Glutamatergic neuron (in vitro differentiated cells): ENCODE measurements at regions not wholly inside any gene's neighbourhood (a gene's known extent, or its start where the extent isn't known, plus 50 kb on each side); places are given as distances from the start of the nearest gene placed in this dataset.
"Not testable (repeated sequence)": the region's sequence is repeated elsewhere in the genome, so short reads cannot be mapped to it uniquely, and the experiment has no call there.

Source experiments
- DNase-seq: peaks from one replicate; pipeline ENCODE4 v3.0.0; 2022
- H3K27ac Mint-ChIP-seq: one replicate; pipeline ENCODE4 v1.8.0; 2020; ENCODE audit warnings: mild to moderate bottlenecking, mixed read lengths, inconsistent platforms; ENCODE audit not compliant: unreplicated experiment
- H3K27me3 Mint-ChIP-seq: one replicate; pipeline ENCODE4 v1.8.0; 2020; ENCODE audit warnings: mild to moderate bottlenecking, moderate library complexity, mixed read lengths, inconsistent platforms; ENCODE audit not compliant: unreplicated experiment
- H3K36me3 Mint-ChIP-seq: one replicate; pipeline ENCODE4 v1.8.0; 2020; ENCODE audit warnings: mild to moderate bottlenecking, mixed read lengths, inconsistent platforms; ENCODE audit not compliant: unreplicated experiment
- H3K4me1 Mint-ChIP-seq: one replicate; pipeline ENCODE4 v1.8.0; 2020; ENCODE audit warnings: mild to moderate bottlenecking, low read depth, mixed read lengths, inconsistent platforms; ENCODE audit not compliant: unreplicated experiment
- H3K4me3 Mint-ChIP-seq: one replicate; pipeline ENCODE4 v1.8.0; 2020; ENCODE audit warnings: mild to moderate bottlenecking, mixed read lengths, inconsistent platforms; ENCODE audit not compliant: unreplicated experiment
- H3K9me3 Mint-ChIP-seq: one replicate; pipeline ENCODE4 v1.8.0; 2020; ENCODE audit warnings: mild to moderate bottlenecking, moderate library complexity, mixed read lengths, inconsistent platforms; ENCODE audit not compliant: unreplicated experiment
- TF ChIP-seq, protein P1 (sequence below): fragments of 200-600 bp; sonication (generic); IDR thresholded peaks from one replicate; pipeline ENCODE4 v1.5.0; 2021; ENCODE audit not compliant: partially characterized antibody, unreplicated experiment

DNA sequence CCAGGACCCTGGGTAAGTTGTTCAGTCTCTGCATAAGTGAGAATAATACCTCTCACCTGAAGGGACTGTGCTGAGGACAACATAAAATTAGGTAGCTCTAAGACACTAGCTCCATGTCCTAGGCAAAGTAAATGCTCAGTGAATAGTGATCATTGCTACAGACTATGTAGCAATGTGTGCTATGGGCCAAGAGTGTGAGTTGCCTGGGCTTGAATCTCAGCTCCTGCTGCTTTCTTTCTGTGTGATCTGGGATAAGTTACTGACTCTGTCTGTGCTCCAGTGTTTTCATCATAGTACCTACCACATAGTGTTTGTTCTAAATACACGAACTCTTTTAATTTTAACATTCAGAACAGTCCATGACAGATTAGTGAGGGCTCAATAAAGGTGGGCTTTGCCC is 81.1 kb upstream of the MFGE8 start:
- no peaks in the 10 kb centered on the region for H3K4me1 Mint-ChIP-seq
- peaks cover 2% of the 10 kb centered on the region for H3K27me3 Mint-ChIP-seq

DNA sequence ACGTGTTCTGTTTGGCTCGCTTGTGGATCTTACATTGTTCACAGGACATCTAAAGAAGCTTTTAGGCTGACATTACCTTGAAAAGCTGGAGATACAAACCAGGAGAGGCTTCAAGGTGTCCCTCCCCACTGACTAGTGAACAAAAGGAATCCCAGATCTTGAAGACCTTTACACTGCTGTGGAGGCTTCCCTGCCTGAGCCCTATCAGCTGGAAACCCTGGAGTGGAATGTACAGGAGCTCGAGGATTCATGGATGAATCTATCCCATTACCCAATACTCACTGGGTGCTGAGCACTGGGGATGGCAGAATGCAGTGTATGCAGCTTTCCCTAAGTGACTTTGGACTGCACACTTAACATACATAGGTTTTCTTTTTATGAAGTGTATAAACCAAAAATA is 82.3 kb upstream of the MFGE8 start:
- Mint-ChIP-seq H3K4me1 (no peaks in the 10 kb centered on the region), H3K36me3 (no peaks in the 10 kb centered on the region), H3K9me3 (no peaks in the 10 kb centered on the region), H3K27ac (no peak overlapping the region), H3K4me3 (no peak overlapping the region), H3K27me3 (peaks cover 2% of the 10 kb centered on the region)
- DNase-seq = no peak
- TF ChIP-seq, protein P1, sequence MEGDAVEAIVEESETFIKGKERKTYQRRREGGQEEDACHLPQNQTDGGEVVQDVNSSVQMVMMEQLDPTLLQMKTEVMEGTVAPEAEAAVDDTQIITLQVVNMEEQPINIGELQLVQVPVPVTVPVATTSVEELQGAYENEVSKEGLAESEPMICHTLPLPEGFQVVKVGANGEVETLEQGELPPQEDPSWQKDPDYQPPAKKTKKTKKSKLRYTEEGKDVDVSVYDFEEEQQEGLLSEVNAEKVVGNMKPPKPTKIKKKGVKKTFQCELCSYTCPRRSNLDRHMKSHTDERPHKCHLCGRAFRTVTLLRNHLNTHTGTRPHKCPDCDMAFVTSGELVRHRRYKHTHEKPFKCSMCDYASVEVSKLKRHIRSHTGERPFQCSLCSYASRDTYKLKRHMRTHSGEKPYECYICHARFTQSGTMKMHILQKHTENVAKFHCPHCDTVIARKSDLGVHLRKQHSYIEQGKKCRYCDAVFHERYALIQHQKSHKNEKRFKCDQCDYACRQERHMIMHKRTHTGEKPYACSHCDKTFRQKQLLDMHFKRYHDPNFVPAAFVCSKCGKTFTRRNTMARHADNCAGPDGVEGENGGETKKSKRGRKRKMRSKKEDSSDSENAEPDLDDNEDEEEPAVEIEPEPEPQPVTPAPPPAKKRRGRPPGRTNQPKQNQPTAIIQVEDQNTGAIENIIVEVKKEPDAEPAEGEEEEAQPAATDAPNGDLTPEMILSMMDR = no peak

More for the DNA sequence above, 81.1 kb upstream of the MFGE8 start:
- H3K9me3 Mint-ChIP-seq = no peaks in the 10 kb centered on the region
- H3K27ac Mint-ChIP-seq = no peak overlapping the region
- H3K36me3 Mint-ChIP-seq = no peaks in the 10 kb centered on the region
- no peak overlapping the region for H3K4me3 Mint-ChIP-seq
- TF ChIP-seq, protein P1 = no peak
- DNase-seq = no peak

DNA sequence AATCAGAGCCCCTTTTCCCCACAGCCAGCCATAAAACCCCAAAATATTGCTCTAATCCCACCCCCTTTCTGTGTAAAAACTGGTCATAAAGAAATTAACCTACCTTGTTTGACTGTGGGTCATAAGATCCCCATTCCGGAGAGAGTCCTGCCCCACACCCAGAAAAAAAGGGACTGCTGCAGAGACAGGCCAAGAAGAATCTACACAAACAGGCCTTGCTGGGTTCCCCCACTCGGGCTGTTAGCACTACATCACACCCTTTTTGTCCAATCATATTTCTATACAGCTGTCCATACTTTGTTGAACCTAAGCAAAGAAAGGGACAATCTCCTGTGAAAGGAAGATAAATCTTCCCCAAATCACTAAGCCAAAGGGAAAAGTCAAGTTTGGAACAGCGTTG is 84.4 kb upstream of the MFGE8 start:
- Mint-ChIP-seq H3K27ac (no peak overlapping the region), H3K9me3 (no peaks in the 10 kb centered on the region), H3K27me3 (peaks cover 2% of the 10 kb centered on the region), H3K4me1 (no peaks in the 10 kb centered on the region), H3K36me3 (no peaks in the 10 kb centered on the region), H3K4me3 (no peak overlapping the region)
- DNase-seq = no peak
- TF ChIP-seq, protein P1 = no peak

DNA sequence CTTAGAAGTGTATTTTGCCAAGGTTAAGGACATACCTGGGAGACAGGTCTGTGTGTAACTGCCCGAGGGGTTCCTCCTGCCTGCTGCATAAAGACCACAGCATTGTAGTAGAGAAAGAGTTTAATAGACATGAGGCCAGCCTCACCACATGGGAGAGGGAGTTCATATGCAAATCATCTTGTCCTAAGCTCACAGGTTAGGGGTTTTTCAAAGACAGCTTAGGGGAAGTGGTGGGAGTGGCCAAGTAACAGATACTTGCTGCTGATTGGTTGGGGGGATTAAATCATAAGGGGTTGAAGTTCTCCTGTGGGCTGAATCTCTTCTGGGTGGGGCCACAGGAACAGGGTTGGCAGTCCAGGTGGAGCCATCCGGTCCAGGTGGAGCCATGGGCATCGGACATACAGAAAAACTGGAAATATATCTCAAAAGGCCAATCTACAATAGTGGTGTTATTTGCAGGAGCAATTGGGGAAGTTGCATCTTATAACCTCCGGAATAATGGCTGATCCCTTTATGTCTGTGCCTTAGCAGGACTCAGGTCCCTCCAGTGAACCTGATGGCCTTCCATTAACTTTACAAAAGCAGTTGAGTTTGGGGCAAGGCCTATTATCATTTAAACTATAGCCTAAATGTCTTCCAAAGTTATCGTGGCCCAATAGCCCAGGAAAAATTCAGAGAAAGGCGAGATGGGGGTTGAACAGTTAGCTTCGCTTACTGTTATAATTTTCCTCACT is 86.0 kb upstream of the MFGE8 start:
- Mint-ChIP-seq H3K4me3 (no peak overlapping the region), H3K36me3 (no peaks in the 10 kb centered on the region), H3K4me1 (no peaks in the 10 kb centered on the region), H3K27me3 (peaks cover 5% of the 10 kb centered on the region), H3K9me3 (no peaks in the 10 kb centered on the region), H3K27ac (no peak overlapping the region)
- DNase-seq = no peak
- TF ChIP-seq, protein P1 = no peak

DNA sequence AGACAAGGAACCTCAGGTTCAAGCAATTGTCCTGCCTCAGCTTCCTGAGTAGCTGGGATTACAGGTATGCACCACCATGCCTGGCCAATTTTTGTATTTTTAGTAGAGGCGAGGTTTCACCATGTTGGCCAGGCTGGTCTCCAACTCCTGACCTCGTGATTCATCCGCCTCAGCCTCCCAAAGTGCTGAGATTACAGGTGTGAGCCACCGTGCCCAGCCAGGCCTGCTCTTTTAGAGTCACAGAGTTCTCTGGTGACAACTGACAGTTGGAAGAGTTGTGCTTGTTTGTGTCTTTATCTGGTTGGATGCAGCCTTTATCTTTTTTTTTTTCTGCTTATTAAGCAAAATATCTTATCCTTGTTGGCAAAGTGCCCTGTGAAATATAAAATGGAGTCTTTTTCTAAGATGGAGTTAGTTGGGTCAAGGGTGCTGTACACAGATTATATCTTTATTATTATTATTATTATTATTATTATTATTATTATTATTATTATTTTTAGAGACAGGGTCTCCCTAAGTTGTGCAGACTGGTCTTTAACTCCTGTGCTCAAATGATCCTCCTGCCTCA is 86.5 kb upstream of the ABHD2 start:
- DNase-seq, H3K27me3 Mint-ChIP-seq, H3K4me3 Mint-ChIP-seq, H3K36me3 Mint-ChIP-seq, H3K9me3 Mint-ChIP-seq, H3K4me1 Mint-ChIP-seq, H3K27ac Mint-ChIP-seq: not testable (repeated sequence)
